ENCODE measurements at regions not wholly inside any gene's neighbourhood (a gene's known extent, or its start where the extent isn't known, plus 50 kb on each side); places are given as distances from the start of the nearest gene placed in this dataset.

- TF ChIP-seq, protein P1, sequence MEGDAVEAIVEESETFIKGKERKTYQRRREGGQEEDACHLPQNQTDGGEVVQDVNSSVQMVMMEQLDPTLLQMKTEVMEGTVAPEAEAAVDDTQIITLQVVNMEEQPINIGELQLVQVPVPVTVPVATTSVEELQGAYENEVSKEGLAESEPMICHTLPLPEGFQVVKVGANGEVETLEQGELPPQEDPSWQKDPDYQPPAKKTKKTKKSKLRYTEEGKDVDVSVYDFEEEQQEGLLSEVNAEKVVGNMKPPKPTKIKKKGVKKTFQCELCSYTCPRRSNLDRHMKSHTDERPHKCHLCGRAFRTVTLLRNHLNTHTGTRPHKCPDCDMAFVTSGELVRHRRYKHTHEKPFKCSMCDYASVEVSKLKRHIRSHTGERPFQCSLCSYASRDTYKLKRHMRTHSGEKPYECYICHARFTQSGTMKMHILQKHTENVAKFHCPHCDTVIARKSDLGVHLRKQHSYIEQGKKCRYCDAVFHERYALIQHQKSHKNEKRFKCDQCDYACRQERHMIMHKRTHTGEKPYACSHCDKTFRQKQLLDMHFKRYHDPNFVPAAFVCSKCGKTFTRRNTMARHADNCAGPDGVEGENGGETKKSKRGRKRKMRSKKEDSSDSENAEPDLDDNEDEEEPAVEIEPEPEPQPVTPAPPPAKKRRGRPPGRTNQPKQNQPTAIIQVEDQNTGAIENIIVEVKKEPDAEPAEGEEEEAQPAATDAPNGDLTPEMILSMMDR (conservative IDR thresholded peaks at IDR 0.05 in 1 of 2, IDR thresholded peaks at IDR 0.05 in 1 of 2; ENCODE audit: low read depth in 1 of 2, low read length in 2 of 2): no peak
- no peak for TF ChIP-seq EZH2 (IDR thresholded peaks at IDR 0.05; ENCODE audit: low read length, missing control alignments)
These were observed 912.3 kb downstream of the TAF11L14 start for GRCh38 chr5:18546591-18546990.
